OCI-LY3 (cell line): ENCODE measurements at regions not wholly inside any gene's neighbourhood (a gene's known extent, or its start where the extent isn't known, plus 50 kb on each side); places are given as distances from the start of the nearest gene placed in this dataset.

Experiments
- H2AFZ ChIP-seq: fragments of 200-600, 300-600 bp; shearing (Covaris generic); 2 replicates; pipeline ENCODE4 v1.6.0; 2014; ENCODE audit warnings: antibody characterized with exemption, low read depth, low read length
- H3K27ac ChIP-seq: fragments of 200-600, 300-600 bp; sonication (generic); 2 replicates; pipeline ENCODE4 v1.5.1; 2014; ENCODE audit warnings: mild to moderate bottlenecking, low read length, moderate library complexity, mixed read lengths
- H3K27me3 ChIP-seq: fragments of 200-600, 300-600 bp; sonication (generic); 2 replicates; pipeline ENCODE4 v1.6.1; 2014; ENCODE audit warnings: low read depth, low read length, mixed read lengths
- H3K36me3 ChIP-seq: fragments of 200-600, 300-600 bp; sonication (generic); replicated peaks from 2 replicates; pipeline ENCODE3; 2014; ENCODE audit warnings: low read depth, low read length, mixed read lengths
- H3K4me1 ChIP-seq: fragments of 300-600, 200-600 bp; sonication (generic); 2 replicates; pipeline ENCODE4 v1.6.1; 2014; ENCODE audit warnings: low read length, mixed read lengths
- H3K4me2 ChIP-seq: fragments of 200-600, 300-600 bp; sonication (generic); 2 replicates; pipeline ENCODE4 v1.6.1; 2014; ENCODE audit warnings: low read length, mixed read lengths
- H3K4me3 ChIP-seq: fragments of 300-600, 200-600 bp; sonication (generic); 2 replicates; pipeline ENCODE4 v1.5.1; 2014; ENCODE audit warnings: antibody characterized with exemption, mild to moderate bottlenecking, low read length, moderate library complexity
- H3K79me2 ChIP-seq: fragments of 300-600, 200-600 bp; shearing (Covaris generic); 2 replicates; pipeline ENCODE4 v1.6.1; 2014; ENCODE audit warnings: mild to moderate bottlenecking, low read length, mixed read lengths
- H3K9ac ChIP-seq: fragments of 300-600, 200-600 bp; shearing (Covaris generic); 2 replicates; pipeline ENCODE4 v1.6.0; 2014; ENCODE audit warnings: mild to moderate bottlenecking, low read length, moderate library complexity
- H3K9me3 ChIP-seq: fragments of 200-600, 300-600 bp; shearing (Covaris generic); 2 replicates; pipeline ENCODE4 v1.6.1; 2014; ENCODE audit warnings: low read length, mixed read lengths; ENCODE audit not compliant: insufficient read depth
- H4K20me1 ChIP-seq: fragments of 200-600, 300-600 bp; sonication (generic); 2 replicates; pipeline ENCODE4 v1.6.1; 2016; ENCODE audit warnings: low read length, mixed read lengths; ENCODE audit not compliant: insufficient read depth
- CTCF ChIP-seq: fragments of 200-600, 300-600 bp; sonication (generic); IDR thresholded peaks from 2 replicates; pipeline ENCODE4 v1.5.1; 2014; ENCODE audit warnings: antibody characterized with exemption, low read length, low read depth
- EZH2phosphoT487 ChIP-seq: fragments of 200-600 bp; shearing (Covaris generic); IDR thresholded peaks from 2 replicates; pipeline ENCODE4 v1.6.1; 2018; ENCODE audit warnings: antibody characterized with exemption, mixed run types, low read depth

DNA sequence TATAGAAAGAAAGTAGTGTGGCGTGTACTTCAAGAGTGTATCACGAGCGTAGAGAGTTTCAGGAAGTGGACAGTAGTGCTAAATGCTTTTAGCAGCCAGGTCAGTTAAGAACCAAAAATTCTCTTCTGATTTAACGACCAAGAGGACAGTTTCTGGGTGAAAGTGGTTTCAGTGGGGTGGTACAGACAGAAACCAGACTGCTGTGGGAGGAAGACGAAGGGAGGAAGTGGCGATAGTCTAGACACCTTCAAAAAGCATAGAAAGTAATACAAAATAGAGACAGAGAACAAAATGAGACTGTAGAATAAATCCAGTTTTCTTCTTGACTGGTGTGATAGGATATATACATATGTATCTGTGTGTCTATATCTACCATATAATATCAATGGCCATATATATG is 93.5 kb downstream of the MBL2 start:
- no peaks in the 10 kb centered on the region for H3K79me2 ChIP-seq
- no peak overlapping the region for H2AFZ ChIP-seq
- no peaks in the 10 kb centered on the region for H3K27me3 ChIP-seq
- no peak overlapping the region for H3K4me2 ChIP-seq
- peaks cover 8% of the 10 kb centered on the region for H3K4me1 ChIP-seq
- H3K4me3 ChIP-seq, result no peak overlapping the region
- H3K27ac ChIP-seq, result no peak overlapping the region
- no peaks in the 10 kb centered on the region for H3K9me3 ChIP-seq
- TF ChIP-seq CTCF (no peak), EZH2phosphoT487 (no peak)
- H4K20me1 ChIP-seq, result no peaks in the 10 kb centered on the region
- H3K36me3 ChIP-seq, result no peaks in the 10 kb centered on the region
- H3K9ac ChIP-seq, result no peak overlapping the region

DNA sequence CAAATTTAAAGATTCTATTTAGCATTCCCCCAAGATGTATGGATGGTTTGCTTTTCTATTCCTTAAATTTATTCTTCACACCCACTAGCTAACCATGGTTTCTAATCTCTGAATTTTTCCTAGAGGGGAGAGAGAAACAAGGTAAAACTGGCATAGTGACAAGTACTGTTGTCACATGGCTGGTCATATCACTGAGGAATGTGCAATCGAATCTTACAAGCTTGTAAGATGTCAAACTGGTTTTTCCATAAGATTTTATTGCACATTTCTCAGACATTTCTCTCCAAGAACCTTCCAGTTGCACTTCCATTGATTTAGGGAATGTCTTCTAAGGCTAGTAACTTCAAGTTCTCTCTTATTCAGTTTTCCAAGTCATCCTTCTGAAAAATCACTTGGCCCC is 89.8 kb downstream of the MBL2 start:
- Histone ChIP-seq H2AFZ (no peak overlapping the region), H3K4me1 (peaks cover 8% of the 10 kb centered on the region), H3K79me2 (no peaks in the 10 kb centered on the region), H3K9me3 (no peaks in the 10 kb centered on the region), H3K36me3 (no peaks in the 10 kb centered on the region), H3K27me3 (no peaks in the 10 kb centered on the region), H3K4me3 (no peak overlapping the region), H3K4me2 (no peak overlapping the region), H3K27ac (no peak overlapping the region), H4K20me1 (no peaks in the 10 kb centered on the region), H3K9ac (no peak overlapping the region)
- TF ChIP-seq EZH2phosphoT487, result no peak
- TF ChIP-seq CTCF, result no peak

- TF ChIP-seq EZH2phosphoT487, result no peak
- TF ChIP-seq CTCF, result no peak
- Histone ChIP-seq H4K20me1 (no peaks in the 10 kb centered on the region), H3K27ac (no peak overlapping the region), H3K9me3 (no peaks in the 10 kb centered on the region), H3K79me2 (no peaks in the 10 kb centered on the region), H3K4me1 (peaks cover 8% of the 10 kb centered on the region), H3K4me2 (no peak overlapping the region), H2AFZ (no peak overlapping the region), H3K27me3 (no peaks in the 10 kb centered on the region), H3K4me3 (no peak overlapping the region), H3K36me3 (no peaks in the 10 kb centered on the region), H3K9ac (no peak overlapping the region)
These were observed 88.8 kb downstream of the MBL2 start for GRCh38 chr10:52683776-52684175.

- Histone ChIP-seq H3K27ac (no peak overlapping the region), H3K4me2 (no peak overlapping the region), H3K27me3 (no peaks in the 10 kb centered on the region), H4K20me1 (no peaks in the 10 kb centered on the region), H3K36me3 (no peaks in the 10 kb centered on the region), H3K4me3 (no peak overlapping the region), H3K9ac (no peak overlapping the region), H2AFZ (no peak overlapping the region), H3K79me2 (no peaks in the 10 kb centered on the region), H3K9me3 (no peaks in the 10 kb centered on the region), H3K4me1 (no peaks in the 10 kb centered on the region)
- TF ChIP-seq EZH2phosphoT487, result no peak
- TF ChIP-seq CTCF, result no peak
These were observed 83.7 kb downstream of the MBL2 start for GRCh38 chr10:52688899-52689298.
